HG03520 (cell line): ENCODE measurements at regions not wholly inside any gene's neighbourhood (a gene's known extent, or its start where the extent isn't known, plus 50 kb on each side); places are given as distances from the start of the nearest gene placed in this dataset.
A peak's percentile ranks its signal among the peaks of the same experiment; 100 is the strongest.
"Not testable (repeated sequence)": the region's sequence is repeated elsewhere in the genome, so short reads cannot be mapped to it uniquely, and the experiment has no call there.

Experiments used
- ATAC-seq: cut with Tn5 transposase; IDR thresholded peaks from one replicate; pipeline ENCODE4 v1.9.1; 2021; ENCODE audit warnings: mild to moderate bottlenecking, moderate library complexity; ENCODE audit not compliant: unreplicated experiment

DNA sequence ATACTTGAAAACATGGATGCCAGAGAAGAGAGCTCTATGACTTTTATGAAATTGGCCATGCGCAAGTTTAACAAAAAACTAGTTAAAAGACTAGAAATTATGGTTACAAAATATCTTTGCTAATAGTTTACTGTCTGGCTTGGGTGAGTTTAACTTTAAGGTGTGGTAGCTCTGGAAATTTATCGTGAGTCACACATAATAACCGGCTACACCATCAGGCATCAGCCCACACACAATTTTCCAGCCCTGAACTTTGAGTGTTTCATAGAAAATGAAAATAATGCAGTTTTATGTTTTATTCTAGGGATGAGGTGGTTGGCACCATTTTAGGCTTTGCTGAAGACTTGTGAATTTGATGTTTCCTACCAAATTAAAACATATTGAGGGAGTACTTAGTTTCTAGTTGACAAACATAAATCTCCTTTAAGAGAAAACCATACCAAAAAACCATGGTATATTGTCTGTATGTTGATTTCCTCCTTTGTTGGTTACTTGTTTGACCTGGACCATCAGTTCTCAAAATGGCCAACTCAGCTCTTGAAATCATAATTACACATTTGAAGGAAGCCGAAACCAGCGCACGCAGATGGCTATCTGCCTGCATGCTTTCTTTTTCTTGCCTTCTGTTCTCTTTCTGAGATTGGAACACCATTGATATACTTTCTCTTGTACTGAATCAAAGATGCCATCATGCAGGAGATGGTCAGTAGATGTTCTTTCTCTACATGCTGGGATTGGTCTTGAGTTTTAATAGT lies 125.1 kb downstream of the AKAP11 start:
- ATAC-seq = no peak

DNA sequence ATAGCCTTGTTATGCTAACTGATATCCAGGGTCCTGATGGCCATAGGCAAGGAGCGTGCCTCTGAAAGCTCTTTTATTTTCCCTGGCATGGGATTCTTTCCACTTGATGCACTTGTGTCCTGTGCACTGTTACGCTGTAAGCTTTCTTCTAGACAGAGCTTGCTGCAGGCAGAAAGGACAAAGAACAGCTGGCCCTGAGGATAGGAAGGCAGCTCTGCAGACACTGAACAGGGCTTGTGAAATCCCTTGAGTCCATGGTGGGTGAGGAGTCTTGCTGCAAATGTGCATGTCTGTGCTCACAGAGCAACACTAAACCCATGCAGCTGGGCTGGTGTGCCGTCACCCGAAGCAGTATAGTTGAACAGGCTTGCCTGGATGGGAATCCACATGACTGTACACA lies 126.6 kb downstream of the AKAP11 start:
- no peak for ATAC-seq

DNA sequence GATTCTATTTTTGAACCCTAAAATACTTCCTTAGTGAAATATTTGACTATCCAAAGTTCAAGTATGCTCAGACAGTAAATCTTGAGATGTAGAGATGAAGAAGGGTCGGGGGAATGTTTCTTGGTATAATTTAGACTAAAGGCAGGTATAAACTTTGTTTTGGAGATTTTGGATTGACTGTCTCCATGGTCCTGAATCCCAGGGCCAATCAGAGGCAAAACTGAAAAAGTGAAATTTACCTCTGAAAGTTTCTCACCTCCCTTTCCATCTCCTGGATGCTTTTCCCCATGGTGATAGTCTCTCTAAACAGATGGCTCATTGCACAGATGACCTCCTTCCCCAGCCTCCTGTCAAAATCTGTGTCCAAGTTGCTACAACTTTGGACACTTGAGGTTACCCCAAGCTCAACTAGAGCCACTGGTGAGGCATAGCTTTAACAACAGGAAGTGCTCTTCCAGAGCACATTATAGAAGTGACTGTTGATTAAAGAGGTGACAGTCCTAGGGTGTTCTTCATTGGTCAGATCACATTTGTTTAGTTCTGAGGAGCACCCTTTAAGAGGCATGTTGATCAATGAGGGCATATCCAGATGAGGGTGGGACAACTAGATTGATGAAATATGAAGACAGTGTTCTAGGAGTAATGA lies 128.4 kb downstream of the AKAP11 start:
- no peak for ATAC-seq

DNA sequence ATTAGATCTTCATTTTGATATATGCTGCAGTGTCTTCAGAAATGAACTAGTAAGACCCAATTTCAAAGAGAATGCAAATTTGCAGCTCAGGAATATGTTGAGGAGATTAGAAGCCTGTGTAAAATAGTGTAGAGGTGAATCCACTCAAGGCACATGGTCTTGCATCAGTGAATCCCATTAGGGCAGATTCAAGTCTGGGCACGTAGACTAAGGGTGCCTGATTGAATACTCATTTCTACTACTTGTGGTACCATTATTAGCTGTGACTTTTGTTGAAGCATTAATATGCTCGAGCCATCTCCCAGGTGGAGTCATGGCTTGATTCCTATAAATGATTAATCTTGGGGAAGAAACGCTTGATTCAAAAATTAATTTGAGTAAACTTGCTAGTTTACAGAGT lies 129.4 kb downstream of the AKAP11 start:
- no peak for ATAC-seq

DNA sequence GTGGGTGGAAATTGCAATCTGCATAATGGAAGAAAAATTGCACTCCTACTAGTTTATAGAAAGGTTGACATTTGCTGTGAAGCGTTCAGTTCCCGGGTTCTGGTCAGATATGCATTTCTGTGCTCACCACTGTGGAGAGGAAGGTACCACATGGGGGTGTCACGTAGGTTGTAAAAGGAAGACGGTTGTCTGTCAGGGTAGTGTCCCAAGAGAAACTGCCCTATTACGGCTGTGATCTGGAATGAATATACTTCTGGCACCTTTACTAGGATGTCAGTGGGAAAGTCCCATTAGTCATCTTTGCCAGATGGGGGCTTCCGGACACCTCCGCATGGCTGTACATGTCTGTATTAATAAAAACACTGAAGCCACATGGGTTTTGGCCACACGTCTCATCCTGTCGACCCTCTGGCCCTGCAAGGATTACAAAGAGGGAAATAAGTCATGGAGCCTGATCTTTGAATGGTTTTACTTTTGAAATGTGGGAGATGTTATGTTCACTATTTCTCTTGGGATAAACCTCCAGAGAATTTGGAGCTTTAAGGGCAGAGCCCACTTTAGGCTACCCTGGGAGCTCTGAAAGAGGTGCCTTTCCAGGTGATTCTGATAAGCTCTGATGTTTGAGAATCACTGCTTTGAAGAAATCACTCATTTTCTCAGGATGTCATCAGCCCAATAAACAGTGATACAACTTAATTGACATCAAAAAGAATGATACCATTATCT lies 133.9 kb downstream of the AKAP11 start:
- peak; percentile 71 for ATAC-seq

DNA sequence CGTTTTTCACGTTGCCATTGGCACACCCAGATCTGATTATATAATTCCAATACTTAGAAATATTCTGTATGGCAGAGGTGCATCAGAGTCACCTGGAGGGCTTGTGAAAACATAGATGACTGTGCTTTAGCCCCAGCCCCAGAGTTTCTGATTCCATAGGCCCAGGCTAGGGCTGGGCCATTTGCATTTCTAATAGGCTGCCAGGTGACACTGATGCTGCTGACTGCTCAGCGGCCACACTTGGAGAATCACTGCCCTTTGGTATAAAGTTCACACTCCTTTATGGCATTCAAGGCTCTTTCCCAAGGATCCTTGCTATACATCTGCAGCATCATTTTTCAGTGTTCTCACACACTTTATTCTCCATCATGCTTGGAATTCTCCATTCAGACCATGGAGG lies 137.1 kb downstream of the AKAP11 start:
- no peak for ATAC-seq

DNA sequence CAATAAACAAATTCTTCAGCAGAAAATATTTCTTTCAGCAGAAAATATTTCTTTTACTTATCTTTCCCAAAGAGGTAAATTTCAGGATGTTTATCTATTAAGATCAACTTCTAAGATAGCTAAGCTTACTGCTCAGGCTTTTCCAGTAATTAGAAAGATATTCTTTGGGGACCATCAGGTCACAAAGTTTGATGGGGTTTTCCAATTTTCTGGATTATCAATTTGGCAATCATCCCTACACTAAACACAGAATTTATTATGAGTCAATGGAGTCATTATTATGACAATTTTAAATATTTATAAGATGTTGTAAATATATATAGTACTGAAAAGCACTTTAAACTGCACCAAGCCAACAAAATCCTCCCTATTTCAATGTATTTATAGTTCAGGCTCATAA lies 137.6 kb downstream of the AKAP11 start:
- no peak for ATAC-seq

DNA sequence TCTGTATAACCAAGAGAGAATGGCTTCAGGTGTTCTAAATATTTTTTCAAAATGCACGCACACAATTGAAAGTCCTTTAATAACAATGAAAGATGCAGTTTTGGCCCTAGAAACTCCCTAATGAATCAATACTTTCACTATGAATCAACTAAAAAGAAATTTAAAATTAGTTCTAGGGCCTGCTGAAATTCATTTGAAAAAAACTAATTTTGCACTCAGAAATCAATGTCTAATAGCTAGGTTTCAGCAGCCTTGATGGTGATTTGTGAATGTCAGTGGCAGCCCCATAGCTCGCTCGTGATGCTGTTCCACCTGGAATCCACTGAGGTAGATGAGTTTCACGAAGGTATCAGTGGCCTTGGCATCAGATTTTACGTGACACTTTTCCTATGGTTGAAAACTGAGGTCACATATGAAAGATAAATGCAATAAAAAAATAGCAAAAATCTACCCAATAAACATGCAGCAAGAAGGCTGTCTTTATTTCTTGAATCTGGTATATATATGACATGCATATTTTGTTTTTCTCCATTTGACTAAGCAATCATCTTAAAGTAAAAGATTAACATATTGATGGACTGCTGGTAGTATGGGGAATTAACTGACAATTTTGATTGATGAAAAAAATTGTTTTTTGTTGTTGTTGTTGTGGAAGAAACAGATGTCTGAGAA lies 141.0 kb downstream of the AKAP11 start:
- ATAC-seq = no peak

DNA sequence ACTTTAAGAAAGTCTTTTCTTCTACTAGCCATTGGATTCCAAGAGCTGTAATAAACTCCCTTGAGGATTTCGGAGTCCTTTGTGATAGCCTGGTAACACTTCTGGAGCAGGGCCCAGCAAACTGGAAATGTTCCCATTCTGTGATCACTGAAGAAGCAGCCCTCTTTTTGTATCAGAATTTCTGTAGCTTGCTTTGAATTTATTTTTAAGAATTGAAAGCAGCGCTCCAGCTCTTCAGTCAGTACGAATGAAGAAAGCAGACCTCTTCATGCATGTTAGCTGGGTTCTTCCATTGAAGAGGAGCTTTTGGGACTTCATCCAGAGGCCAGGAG lies 141.5 kb downstream of the AKAP11 start:
- no peak for ATAC-seq

DNA sequence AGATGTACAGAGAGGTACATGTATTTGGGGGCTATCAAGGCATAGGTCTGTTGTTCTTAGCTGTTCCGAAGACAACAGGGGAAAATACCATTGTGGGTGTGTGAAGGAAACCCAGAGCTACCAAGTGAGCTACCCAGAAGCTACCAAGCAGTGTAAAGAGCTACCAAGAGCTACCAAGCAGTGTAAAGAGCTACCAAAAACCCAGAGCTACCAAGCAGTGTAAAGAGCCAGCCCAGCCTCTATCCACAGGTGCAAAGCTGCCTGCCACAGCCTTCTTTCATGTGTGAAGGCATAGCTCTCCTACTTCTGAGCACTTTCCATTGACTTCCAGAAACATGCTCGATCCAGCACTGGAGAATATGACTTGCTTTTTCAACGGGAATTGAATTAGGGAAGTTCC lies 145.7 kb downstream of the AKAP11 start:
- ATAC-seq = no peak

DNA sequence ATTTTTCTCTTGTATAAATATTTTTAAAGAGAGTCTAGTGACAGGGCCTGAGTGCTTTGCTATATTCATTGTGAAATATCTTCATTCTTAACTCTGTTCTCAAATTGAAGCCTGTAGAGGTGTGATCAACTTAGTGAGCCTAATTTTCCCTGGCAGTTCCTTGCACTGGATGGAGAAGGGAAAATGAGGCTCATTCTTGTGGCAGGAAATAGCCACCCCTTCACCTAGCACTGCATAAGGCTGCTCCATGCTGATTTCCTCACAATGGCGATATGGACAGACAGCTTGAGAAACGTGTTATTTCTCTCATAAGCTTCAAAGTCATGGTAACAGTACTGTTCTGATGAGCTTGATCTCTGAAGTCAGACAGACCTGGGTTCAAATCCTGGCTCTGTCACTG lies 146.2 kb downstream of the AKAP11 start:
- ATAC-seq = no peak

DNA sequence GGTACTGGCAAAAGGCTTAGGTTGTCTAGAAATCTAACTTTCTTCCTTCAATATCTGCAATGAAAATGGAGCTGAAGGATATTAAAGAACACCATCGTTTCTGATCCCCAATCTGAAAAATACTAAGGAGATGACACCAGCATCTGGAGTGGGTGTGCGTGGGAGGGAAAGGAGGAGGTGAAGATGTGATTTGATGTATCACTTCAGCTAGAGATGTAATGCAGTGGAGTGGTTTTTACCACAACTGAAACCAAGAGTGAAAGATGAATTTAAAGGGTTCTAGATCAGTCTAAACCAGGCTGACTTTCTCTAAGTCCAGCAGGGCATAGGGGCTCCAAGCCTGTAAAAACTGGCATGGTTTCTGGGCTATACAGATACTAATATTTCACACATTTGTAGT lies 148.4 kb downstream of the AKAP11 start:
- peak; percentile 78 for ATAC-seq

DNA sequence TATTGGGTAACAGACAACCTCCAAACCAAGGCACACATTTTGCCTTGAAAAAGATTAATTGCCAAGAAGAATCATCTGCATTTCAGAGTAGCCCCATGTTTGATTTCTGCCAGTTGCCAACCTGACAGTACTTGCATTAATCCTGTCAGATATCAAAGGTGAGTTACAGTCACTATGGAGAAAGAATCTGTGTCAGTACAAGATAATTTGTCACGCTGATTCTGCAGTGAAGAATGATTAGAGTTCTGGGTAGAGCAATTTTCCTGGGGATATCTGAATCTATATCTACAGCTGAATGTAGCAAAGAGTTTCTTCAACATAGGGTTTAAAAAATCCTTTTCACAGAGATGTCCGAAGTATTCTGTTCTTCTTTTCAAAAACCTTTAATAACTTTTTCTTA lies 150.7 kb downstream of the AKAP11 start:
- no peak for ATAC-seq

DNA sequence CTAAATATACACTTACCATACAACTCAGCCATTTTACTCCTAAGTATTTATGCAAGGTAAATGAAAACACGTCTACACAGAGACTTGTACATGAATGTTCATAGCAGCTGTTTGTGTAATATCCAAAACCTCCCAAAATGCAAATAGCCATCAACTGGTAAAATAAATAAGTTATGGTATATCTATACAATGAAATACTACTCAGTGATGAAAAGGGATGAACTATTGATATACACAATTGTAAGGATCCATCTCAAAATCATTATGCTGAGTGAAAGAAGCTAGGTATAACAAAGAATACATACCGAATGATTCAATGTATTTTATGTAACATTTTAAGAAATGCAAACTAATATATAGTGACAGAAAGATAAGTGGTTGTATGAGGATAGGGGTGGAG lies 149.8 kb upstream of the TNFSF11 start:
- ATAC-seq = no peak

DNA sequence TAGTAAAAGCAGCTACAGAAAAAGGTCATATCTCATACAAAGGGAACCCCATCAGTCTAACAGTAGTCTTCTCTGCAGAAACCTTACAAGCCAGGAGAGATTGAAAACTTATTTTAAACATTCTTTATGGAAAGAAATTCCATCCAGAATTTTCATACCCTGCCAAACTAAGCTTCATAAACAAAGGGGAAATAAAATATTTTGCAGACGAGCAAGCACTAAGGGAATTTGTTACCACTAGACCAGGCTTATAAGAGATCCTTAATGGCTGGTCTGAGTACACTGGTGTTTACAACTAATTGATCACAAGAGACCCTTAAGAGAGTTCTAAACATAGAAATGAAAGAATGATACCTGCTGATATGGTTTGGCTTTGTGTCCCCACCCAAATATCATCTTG lies 128.6 kb upstream of the TNFSF11 start:
- no peak for ATAC-seq

DNA sequence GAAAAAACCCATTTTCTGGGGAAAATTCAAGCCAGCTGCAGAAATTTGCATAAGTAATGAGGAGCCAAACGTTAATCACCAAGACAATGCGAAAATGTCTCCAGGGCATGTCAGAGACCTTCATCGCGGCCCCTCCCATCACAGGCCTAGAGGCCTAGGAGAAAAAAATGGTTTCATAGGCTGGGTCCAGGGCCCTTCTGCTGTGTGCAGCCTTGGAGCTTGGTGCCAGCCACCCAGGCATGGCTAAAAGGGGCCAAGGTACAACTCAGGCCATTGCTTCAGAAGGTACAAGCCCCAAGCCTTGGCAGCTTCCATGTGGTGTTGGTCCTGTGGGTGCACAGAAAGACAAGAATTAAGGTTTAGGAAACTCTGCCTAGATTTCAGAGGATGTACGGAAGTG lies 127.4 kb upstream of the TNFSF11 start:
- not testable (repeated sequence) for ATAC-seq

DNA sequence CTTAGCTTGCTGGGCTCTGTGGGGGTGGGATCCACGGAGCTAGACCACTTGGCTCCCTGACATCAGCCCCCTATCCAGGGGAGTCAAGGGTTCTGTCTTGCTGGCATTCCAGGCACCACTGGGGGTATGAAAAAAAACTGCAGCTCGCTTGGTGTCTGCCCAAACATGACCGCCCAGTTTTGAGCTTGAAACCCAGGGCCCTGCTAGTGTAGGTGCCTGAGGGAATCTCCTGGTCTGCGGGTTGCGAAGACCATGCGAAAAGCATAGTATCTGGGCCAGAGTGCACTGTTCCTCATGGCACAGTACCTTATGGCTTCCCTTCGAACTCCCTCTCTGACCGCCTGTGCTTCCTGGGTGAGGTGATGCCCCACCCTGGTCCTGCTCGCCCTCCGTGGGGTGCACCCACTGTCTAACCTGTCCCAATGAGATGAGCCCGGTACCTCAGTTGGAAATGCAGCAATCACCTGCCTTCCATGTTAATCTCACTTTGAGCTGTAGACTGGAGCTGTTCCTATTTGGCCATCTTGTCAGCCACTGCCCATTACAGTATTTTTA lies 120.8 kb upstream of the TNFSF11 start:
- ATAC-seq = no peak

DNA sequence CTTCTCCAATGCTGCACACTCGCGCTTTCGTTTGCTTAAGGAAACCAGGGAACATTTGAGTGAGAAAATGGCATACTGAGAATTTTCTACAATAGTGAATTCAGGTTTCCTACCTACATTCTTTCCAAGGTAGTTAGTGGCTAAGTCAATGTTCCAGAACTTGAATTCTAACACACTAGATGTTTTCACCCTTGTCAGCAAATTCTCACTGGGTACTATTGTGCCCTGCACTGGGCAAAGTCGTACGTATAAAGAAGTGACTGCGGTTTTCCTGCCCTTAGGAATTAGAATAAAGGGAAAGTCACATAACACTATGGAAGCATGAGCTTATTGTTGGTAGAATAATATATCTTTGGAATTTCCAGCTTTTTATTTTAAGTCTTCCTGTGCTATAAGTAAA lies 119.2 kb upstream of the TNFSF11 start:
- no peak for ATAC-seq

DNA sequence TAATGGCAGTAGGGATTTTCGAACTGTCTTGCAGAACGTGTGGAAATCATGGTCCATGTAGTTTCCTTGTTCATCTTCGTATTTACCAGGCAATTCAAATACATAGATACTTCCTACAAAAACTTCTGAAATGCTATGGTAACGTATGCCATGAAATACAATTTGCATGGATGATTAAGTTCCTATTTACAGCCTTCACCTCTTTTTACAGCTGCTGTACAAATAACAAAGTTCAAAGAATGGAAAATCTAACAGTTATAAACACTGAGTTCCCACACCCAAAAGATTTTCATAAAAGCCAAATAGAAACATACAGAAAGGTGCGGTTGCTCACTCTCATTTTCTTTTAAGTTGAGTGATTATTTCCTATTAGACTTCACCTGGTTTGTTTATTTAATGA lies 115.8 kb upstream of the TNFSF11 start:
- ATAC-seq = no peak

DNA sequence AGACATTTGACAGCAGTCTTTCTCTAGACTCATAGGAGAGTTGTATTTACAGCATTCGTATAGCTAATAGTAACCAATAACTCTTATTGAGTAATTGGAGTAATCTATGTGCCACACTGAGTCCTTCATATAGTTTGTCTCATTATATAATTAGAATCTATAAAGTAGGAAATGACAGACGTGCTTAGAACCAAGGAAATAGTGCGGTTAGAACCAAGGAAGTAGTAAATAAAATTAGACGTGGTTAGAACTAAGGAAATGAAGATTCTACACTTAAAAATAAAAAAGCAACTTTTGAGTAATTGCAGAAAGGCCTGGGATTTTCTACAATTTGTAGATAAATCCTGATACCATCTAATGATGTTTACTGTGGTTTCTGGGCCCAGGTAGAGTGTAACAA lies 107.8 kb upstream of the TNFSF11 start:
- no peak for ATAC-seq

DNA sequence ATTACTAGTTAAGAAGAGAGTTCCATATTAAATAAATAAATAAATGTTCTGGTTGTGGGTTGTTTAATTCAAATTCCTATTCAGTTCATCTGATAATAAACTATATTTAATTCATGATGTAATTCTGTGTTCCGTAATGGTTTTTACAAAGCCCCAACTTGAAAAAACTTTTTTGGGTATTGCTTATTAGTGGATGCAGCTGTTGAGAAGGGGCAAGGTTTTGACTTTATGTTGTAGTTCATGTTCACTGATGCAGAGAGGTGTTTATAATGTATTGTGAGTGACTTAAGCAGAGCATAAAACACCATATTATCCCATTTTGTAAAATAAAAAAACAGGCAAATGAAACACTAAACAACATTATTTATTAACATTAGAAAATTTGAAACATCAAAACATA lies 107.3 kb upstream of the TNFSF11 start:
- ATAC-seq = no peak
